Skeletal muscle cell (primary cell): ENCODE measurements at regions not wholly inside any gene's neighbourhood (a gene's known extent, or its start where the extent isn't known, plus 50 kb on each side); places are given as distances from the start of the nearest gene placed in this dataset.
"Not testable (repeated sequence)": the region's sequence is repeated elsewhere in the genome, so short reads cannot be mapped to it uniquely, and the experiment has no call there.

Source experiments
- DNase-seq: peaks from one replicate; pipeline ENCODE4 v3.0.0-alpha.2; 2010; ENCODE audit warnings: low read depth
- H3K4me3 ChIP-seq: 2 replicates; pipeline ENCODE4 v1.5.1; 2011; ENCODE audit warnings: low read depth, mild to moderate bottlenecking, control low read depth, low read length, moderate library complexity

- DNase-seq, result no peak
- no peak overlapping the region for H3K4me3 ChIP-seq
Measured at GRCh38 chr4:115501656-115502055, 388.2 kb upstream of the NDST4 start.

DNA sequence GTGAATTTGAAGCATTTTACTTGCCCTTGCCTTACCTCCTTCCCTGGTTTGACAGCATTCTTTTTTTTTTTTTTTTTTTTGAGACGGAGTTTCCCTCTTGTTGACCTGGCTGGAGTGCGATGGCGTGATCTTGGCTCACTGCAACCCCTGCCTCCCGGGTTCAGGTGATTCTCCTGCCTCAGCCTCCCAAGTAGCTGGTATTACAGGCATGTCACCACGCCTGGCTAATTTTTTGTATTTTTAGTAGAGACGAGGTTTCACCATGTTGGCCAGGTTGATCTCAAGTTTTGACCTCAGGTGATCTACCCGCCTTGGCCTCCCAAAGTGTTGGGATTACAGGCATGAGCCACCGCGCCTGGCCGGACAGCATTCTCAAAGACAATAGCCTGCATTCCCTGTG lies 380.4 kb upstream of the NDST4 start:
- not testable (repeated sequence) for DNase-seq, H3K4me3 ChIP-seq

GRCh38 chr4:115491686-115492085 lies 378.3 kb upstream of the NDST4 start:
- DNase-seq, result no peak
- H3K4me3 ChIP-seq, result no peak overlapping the region

GRCh38 chr4:115489279-115489678 lies 375.9 kb upstream of the NDST4 start:
- no peak for DNase-seq
- no peak overlapping the region for H3K4me3 ChIP-seq

- no peak for DNase-seq
- no peak overlapping the region for H3K4me3 ChIP-seq
Measured at GRCh38 chr4:115485402-115485801, 372.0 kb upstream of the NDST4 start.

GRCh38 chr4:115484479-115484878 lies 371.1 kb upstream of the NDST4 start:
- H3K4me3 ChIP-seq, result no peak overlapping the region
- DNase-seq, result no peak

DNA sequence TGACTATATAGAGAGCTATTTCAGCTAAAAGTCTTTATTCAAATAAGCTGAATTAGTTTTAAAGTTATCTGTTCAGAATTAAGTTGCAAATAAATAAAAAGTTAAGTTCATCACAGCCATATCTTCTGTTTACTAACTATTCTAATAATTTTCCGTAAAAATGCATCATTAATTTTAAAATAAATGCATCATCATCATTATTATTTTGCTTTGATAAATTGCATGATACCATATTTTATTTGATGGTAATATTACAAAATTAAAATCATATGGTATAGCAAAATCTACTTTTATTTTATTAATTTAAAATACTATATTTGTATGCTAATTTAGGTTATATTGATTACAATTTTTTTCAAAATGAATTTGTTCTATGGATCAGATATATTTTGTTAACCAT lies 357.3 kb upstream of the NDST4 start:
- H3K4me3 ChIP-seq, result no peak overlapping the region
- no peak for DNase-seq

DNA sequence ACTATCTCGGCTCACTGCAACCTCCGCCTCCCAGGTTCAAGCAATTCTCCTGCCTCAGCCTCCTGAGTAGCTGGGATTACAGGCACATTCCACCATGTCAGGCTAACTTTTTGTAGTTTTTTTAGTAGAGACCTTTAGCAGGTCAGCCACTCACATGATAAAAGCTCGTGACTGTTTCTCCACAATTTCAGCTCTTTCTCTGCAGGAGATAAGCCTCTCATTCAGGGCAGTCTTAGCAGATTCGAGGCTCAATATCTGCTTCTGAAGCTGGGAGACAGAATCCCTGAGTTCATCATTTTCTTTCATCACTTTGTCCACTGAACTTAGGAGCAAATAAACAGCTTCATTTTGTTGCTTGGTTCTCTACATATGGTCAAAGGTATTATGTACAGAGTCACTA lies 345.9 kb upstream of the NDST4 start:
- H3K4me3 ChIP-seq, DNase-seq: not testable (repeated sequence)

DNA sequence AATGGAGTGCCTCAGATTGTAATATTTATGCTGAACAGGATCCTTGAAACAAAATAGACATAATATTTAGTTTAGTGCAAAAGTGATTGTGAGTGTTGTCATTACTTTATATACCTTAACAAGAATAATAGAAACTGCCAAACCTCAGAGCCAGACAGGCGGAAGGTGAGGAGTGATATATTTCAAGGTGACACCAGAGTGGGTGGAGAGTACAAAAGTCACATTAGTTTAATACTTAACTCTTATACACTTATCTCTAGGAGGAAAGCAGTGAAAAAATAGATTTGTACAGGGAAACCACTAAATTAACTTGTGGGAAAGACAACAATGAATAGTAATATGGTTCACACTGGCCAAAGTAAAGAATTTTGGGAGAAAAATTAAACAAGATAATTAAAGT lies 342.8 kb upstream of the NDST4 start:
- DNase-seq, result no peak

GRCh38 chr4:115454228-115454627 lies 340.8 kb upstream of the NDST4 start:
- DNase-seq, result no peak

More for the DNA sequence above, 342.8 kb upstream of the NDST4 start:
- H3K4me3 ChIP-seq, result no peak overlapping the region

GRCh38 chr4:115453416-115453815 lies 340.0 kb upstream of the NDST4 start:
- no peak for DNase-seq

More at GRCh38 chr4:115454228-115454627, 340.8 kb upstream of the NDST4 start:
- H3K4me3 ChIP-seq, result no peak overlapping the region

GRCh38 chr4:115452229-115452628 lies 338.8 kb upstream of the NDST4 start:
- not testable (repeated sequence) for H3K4me3 ChIP-seq, DNase-seq

More at GRCh38 chr4:115453416-115453815, 340.0 kb upstream of the NDST4 start:
- no peak overlapping the region for H3K4me3 ChIP-seq

- H3K4me3 ChIP-seq, result no peak overlapping the region
Measured at GRCh38 chr4:115437739-115438138, 324.3 kb upstream of the NDST4 start.

GRCh38 chr4:115433491-115433890 lies 320.1 kb upstream of the NDST4 start:
- DNase-seq, result no peak
- H3K4me3 ChIP-seq, result no peak overlapping the region

More at GRCh38 chr4:115437739-115438138, 324.3 kb upstream of the NDST4 start:
- DNase-seq, result no peak

DNA sequence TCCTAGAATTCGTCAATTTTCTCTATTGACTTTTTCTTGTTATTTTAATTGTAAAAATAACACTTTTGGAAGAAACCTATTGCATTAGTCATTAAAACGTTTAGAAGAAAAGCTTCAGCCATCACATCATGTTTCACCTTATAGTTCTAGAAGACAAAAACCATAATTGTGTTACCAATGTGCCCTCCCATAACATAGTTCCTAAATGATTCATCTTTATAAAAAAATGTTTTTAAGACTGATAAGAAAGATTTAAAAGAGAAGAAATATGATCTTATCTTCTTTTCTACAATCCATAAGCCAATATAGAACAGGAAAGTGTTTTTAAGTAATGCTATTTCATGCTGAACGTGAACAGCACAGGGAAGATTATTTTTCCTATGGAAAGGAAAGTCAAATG lies 316.6 kb upstream of the NDST4 start:
- H3K4me3 ChIP-seq, result no peak overlapping the region
- DNase-seq, result no peak

GRCh38 chr4:115428455-115428854 lies 315.0 kb upstream of the NDST4 start:
- no peak for DNase-seq
- no peak overlapping the region for H3K4me3 ChIP-seq

- no peak overlapping the region for H3K4me3 ChIP-seq
- no peak for DNase-seq
Measured at GRCh38 chr4:115424852-115425251, 311.4 kb upstream of the NDST4 start.

DNA sequence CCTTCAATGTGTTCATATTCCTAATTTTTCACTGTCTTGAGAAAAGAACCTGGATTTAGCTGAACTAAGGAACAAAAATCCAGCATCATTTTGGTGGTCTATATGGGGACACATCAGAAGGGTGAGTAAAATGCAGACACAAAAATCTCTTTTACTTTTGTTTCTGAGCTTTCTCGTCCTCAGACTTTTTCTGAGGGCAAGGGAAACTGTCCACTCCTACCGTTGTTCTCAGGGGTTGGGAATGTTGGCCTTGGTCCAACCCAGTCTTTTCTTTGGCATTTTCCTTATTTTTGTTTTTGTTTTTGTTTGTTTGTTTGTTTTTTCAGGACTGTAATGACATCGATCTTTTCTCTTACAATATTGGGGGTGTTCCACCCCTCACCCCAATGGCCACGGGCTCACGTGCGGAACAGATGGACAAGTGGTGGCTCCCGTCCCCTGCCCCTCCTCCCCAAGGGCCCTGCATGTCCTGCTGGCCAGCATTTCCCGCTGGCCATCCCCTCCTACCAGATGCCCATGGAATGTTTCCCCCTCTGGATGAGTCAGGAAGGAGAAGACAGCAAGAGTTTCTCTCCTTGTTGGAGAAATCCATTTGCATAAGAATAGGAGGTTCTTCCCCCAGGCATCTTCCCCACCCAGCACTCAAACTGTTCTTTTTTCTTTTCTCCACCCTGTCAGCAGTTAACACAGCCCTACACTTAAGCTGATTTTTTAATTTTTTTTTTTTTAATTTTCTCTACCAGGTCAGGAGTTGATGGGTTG lies 305.4 kb upstream of the NDST4 start:
- no peak for DNase-seq
- no peak overlapping the region for H3K4me3 ChIP-seq

DNA sequence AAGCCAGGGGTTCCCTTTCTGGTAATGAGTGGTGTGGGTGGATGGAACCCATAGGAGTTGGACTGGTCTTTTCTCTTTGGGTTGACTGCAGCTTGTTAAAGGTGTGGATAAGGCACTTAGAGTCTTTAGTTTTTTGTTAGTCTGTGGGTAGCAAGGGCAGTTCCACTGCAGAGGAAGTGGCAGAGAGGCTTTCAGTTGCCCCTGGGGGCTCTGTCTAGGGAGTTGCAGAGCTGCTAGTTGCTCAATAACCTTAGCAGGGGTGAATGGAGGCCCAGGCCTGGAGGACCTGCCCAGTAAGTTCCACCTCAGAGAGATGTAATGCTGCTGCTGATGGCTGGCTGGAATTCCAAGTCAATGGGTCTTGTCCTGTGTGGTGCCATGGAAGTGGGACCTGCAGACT lies 282.6 kb upstream of the NDST4 start:
- DNase-seq, result no peak
- H3K4me3 ChIP-seq, result no peak overlapping the region

GRCh38 chr4:115376866-115377265 lies 263.4 kb upstream of the NDST4 start:
- H3K4me3 ChIP-seq, result no peak overlapping the region
- no peak for DNase-seq

DNA sequence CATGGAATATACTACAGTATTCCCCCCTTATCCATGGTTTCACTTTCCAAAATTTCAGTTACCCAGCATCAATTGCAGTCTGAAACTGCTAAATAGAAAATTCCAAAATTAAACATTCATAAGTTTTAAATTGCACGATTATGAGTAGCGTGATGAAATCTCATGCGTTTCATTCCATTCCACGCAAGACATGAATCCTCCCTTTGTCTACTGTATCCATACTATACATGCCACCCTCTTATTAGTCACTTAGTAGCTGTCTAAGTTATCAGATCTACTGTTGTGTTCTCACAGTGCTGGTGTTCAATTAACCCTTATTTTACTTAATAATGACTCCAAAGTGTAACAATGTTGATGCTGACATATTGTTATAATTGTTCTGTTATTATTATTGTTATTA lies 261.2 kb upstream of the NDST4 start:
- H3K4me3 ChIP-seq, result no peak overlapping the region
- no peak for DNase-seq
